Caco-2 (cell line): ENCODE measurements at regions not wholly inside any gene's neighbourhood (a gene's known extent, or its start where the extent isn't known, plus 50 kb on each side); places are given as distances from the start of the nearest gene placed in this dataset.

Experiments
- BruUV-seq: library from RNA; stranded (reverse); fragments of 400-500 nt; replicated peaks from 2 replicates; lab custom pipeline; 2021; lab: Mats Ljungman, UMichigan
- CTCF ChIA-PET: fragments of 300-600 bp; sonication (Branson Sonifier 250); formaldehyde crosslinking; loops from one replicate; lab custom pipeline; 2022; ENCODE audit warnings: antibody characterized with exemption; lab: Charles Lee
- POLR2A ChIA-PET: fragments of 300-600 bp; sonication (Branson Sonifier 250); formaldehyde crosslinking; loops from one replicate; lab custom pipeline; 2022; ENCODE audit warnings: antibody characterized with exemption; lab: Charles Lee
- DNase-seq, 2 experiments: peaks; one replicate each; pipeline versions ENCODE4 v3.0.0 to v3.0.0-alpha.2; 2020 to 2022
- H3K27me3 ChIP-seq: replicated peaks from 2 replicates; pipeline ENCODE4 v1.6.0; 2011; ENCODE audit warnings: low read length; ENCODE audit not compliant: control insufficient read depth, insufficient read depth
- H3K36me3 ChIP-seq: 2 replicates; pipeline ENCODE4 v1.5.1; 2011; ENCODE audit warnings: low read length; ENCODE audit not compliant: control insufficient read depth, insufficient read depth
- H3K4me1 ChIP-seq: fragments of 250-450 bp; sonication (Bioruptor Pico); 2 replicates; pipeline ENCODE4 v1.5.1; 2020; ENCODE audit warnings: mild to moderate bottlenecking
- H3K4me3 ChIP-seq: 2 replicates; pipeline ENCODE4 v1.5.1; 2011; ENCODE audit warnings: low read depth, mild to moderate bottlenecking, control low read depth, low read length
- H3K9me3 ChIP-seq: fragments of 250-450 bp; sonication (Bioruptor Pico); 2 replicates; pipeline ENCODE4 v1.5.1; 2020; ENCODE audit warnings: mild to moderate bottlenecking, moderate library complexity
- H3K27ac Mint-ChIP-seq: one replicate; pipeline ENCODE4 v1.8.0; 2022; ENCODE audit warnings: mixed read lengths; ENCODE audit not compliant: unreplicated experiment
- H3K27me3 Mint-ChIP-seq: one replicate; pipeline ENCODE4 v1.8.0; 2022; ENCODE audit warnings: mixed read lengths; ENCODE audit not compliant: insufficient read depth, unreplicated experiment
- H3K36me3 Mint-ChIP-seq: one replicate; pipeline ENCODE4 v1.8.0; 2022; ENCODE audit warnings: mild to moderate bottlenecking, mixed read lengths; ENCODE audit not compliant: insufficient read depth, unreplicated experiment
- H3K4me1 Mint-ChIP-seq: one replicate; pipeline ENCODE4 v1.8.0; 2022; ENCODE audit warnings: low read depth, mixed read lengths; ENCODE audit not compliant: unreplicated experiment
- H3K4me3 Mint-ChIP-seq: one replicate; pipeline ENCODE4 v1.8.0; 2022; ENCODE audit warnings: mild to moderate bottlenecking, moderate library complexity, mixed read lengths; ENCODE audit not compliant: unreplicated experiment
- H3K9me3 Mint-ChIP-seq: one replicate; pipeline ENCODE4 v1.8.0; 2022; ENCODE audit warnings: mixed read lengths; ENCODE audit not compliant: unreplicated experiment
- CTCF ChIP-seq, 2 experiments: fragments of 200-600 bp in 1 of 2; IDR thresholded peaks; 1 replicate in 1 of 2; 2 replicates in 1 of 2; pipeline versions ENCODE4 v1.5.1 to v1.8.0; 2011 to 2022; ENCODE audit warnings: antibody characterized with exemption in 1 of 2, control low read depth in 1 of 2, inconsistent platforms in 1 of 2, low read depth in 1 of 2, low read length in 1 of 2, mild to moderate bottlenecking in 1 of 2, moderate library complexity in 1 of 2; ENCODE audit not compliant: insufficient read depth in 1 of 2, severe bottlenecking in 1 of 2, unreplicated experiment in 1 of 2
- intact Hi-C: fragments of 100-400 bp; cut with micrococcal nuclease; formaldehyde crosslinking; loops from one replicate; pipeline ENCODE4 v1.10.0; 2022; ENCODE audit not compliant: unreplicated experiment

GRCh38 chr14:48325486-48325885, 650.1 kb upstream of the MDGA2 start:
- Histone ChIP-seq H3K4me1 (no peaks in the 10 kb centered on the region), H3K27me3 (no peaks in the 10 kb centered on the region), H3K36me3 (no peaks in the 10 kb centered on the region), H3K4me3 (no peak overlapping the region), H3K9me3 (no peaks in the 10 kb centered on the region)
- Mint-ChIP-seq H3K36me3 (no peaks in the 10 kb centered on the region), H3K27me3 (no peaks in the 10 kb centered on the region), H3K9me3 (no peaks in the 10 kb centered on the region), H3K4me1 (no peaks in the 10 kb centered on the region), H3K27ac (no peak overlapping the region), H3K4me3 (no peak overlapping the region)
- ChIA-PET POLR2A (no interaction called here), CTCF (no interaction called here)
- intact Hi-C loops: no loop called here
- no TSS peak for BruUV-seq
- no peak for TF ChIP-seq CTCF (IDR thresholded peaks at IDR 0.05; ENCODE audit: insufficient read depth in 1 of 2, low read depth in 1 of 2, low read length in 1 of 2, severe bottlenecking in 1 of 2, unreplicated experiment in 1 of 2)
- no peak for DNase-seq

GRCh38 chr14:48323665-48324064, 648.3 kb upstream of the MDGA2 start:
- ChIA-PET POLR2A (no interaction called here), CTCF (no interaction called here)
- TF ChIP-seq CTCF (IDR thresholded peaks at IDR 0.05; ENCODE audit: insufficient read depth in 1 of 2, low read depth in 1 of 2, low read length in 1 of 2, severe bottlenecking in 1 of 2, unreplicated experiment in 1 of 2): no peak
- Histone ChIP-seq H3K4me3 (no peak overlapping the region), H3K27me3 (no peaks in the 10 kb centered on the region), H3K9me3 (no peaks in the 10 kb centered on the region), H3K4me1 (no peaks in the 10 kb centered on the region), H3K36me3 (no peaks in the 10 kb centered on the region)
- H3K27me3 Mint-ChIP-seq: no peaks in the 10 kb centered on the region
- H3K36me3 Mint-ChIP-seq: no peaks in the 10 kb centered on the region
- DNase-seq: no peak
- H3K4me3 Mint-ChIP-seq: no peak overlapping the region
- no peak overlapping the region for H3K27ac Mint-ChIP-seq
- H3K4me1 Mint-ChIP-seq: no peaks in the 10 kb centered on the region
- H3K9me3 Mint-ChIP-seq: no peaks in the 10 kb centered on the region
- intact Hi-C loops: no loop called here
- no TSS peak for BruUV-seq

GRCh38 chr14:48319823-48320222, 644.4 kb upstream of the MDGA2 start:
- DNase-seq: no peak
- Mint-ChIP-seq H3K4me1 (no peaks in the 10 kb centered on the region), H3K36me3 (no peaks in the 10 kb centered on the region), H3K9me3 (no peaks in the 10 kb centered on the region), H3K27me3 (no peaks in the 10 kb centered on the region), H3K27ac (no peak overlapping the region), H3K4me3 (no peak overlapping the region)
- H3K36me3 ChIP-seq: no peaks in the 10 kb centered on the region
- TF ChIP-seq CTCF (IDR thresholded peaks at IDR 0.05; ENCODE audit: insufficient read depth in 1 of 2, low read depth in 1 of 2, low read length in 1 of 2, severe bottlenecking in 1 of 2, unreplicated experiment in 1 of 2): no peak
- H3K4me3 ChIP-seq: no peak overlapping the region
- no peaks in the 10 kb centered on the region for H3K4me1 ChIP-seq
- BruUV-seq: no TSS peak
- H3K9me3 ChIP-seq: no peaks in the 10 kb centered on the region
- CTCF ChIA-PET: no interaction called here
- POLR2A ChIA-PET: no interaction called here
- H3K27me3 ChIP-seq: no peaks in the 10 kb centered on the region
- intact Hi-C loops: no loop called here
